Skeletal muscle tissue (tissue), 3 donors: ENCODE measurements at regions not wholly inside any gene's neighbourhood (a gene's known extent, or its start where the extent isn't known, plus 50 kb on each side); places are given as distances from the start of the nearest gene placed in this dataset.

Source experiments
- H3K27ac ChIP-seq: one replicate; pipeline ENCODE4 v1.7.0; 2013; ENCODE audit warnings: mild to moderate bottlenecking, low read depth, low read length, inconsistent platforms
- H3K27me3 ChIP-seq, 3 donors: one replicate each; pipeline ENCODE4 v1.7.0; 2013; ENCODE audit warnings: low read length in 3 of 3; ENCODE audit not compliant: control insufficient read depth in 3 of 3, insufficient read depth in 3 of 3
- H3K36me3 ChIP-seq, 3 donors: one replicate each; pipeline ENCODE4 v1.7.0; 2013; ENCODE audit warnings: low read length in 3 of 3; ENCODE audit not compliant: control insufficient read depth in 3 of 3, insufficient read depth in 3 of 3
- H3K4me1 ChIP-seq, 3 donors: one replicate each; pipeline ENCODE4 v1.7.0; 2013; ENCODE audit warnings: low read length in 3 of 3, mild to moderate bottlenecking in 3 of 3; ENCODE audit not compliant: control insufficient read depth in 3 of 3, insufficient read depth in 3 of 3
- H3K4me3 ChIP-seq, 3 donors: one replicate each; pipeline ENCODE4 v1.7.0; 2013; ENCODE audit warnings: low read length in 3 of 3
- H3K9ac ChIP-seq, 3 donors: one replicate each; pipeline ENCODE4 v1.7.0; 2013; ENCODE audit warnings: low read length in 3 of 3, mild to moderate bottlenecking in 3 of 3, moderate library complexity in 2 of 3, low read depth in 1 of 3
- H3K9me3 ChIP-seq, 3 donors: one replicate each; pipeline ENCODE4 v1.7.0; 2013; ENCODE audit warnings: low read length in 3 of 3; ENCODE audit not compliant: control insufficient read depth in 3 of 3
- donor health status: Osteomylitis.

GRCh38 chr16:62477796-62478195 lies 441.6 kb upstream of the CDH8 start:
- Histone ChIP-seq H3K27ac (no peak overlapping the region), H3K4me3 (no peak overlapping the region), H3K36me3 (no peaks in the 10 kb centered on the region), H3K9me3 (peaks cover 0 to 4% (median 2%) of the 10 kb centered on the region in 3 donors), H3K27me3 (no peaks in the 10 kb centered on the region), H3K4me1 (no peaks in the 10 kb centered on the region), H3K9ac (no peak overlapping the region)

GRCh38 chr16:62475573-62475972 lies 439.3 kb upstream of the CDH8 start:
- H3K4me3 ChIP-seq = no peak overlapping the region
- H3K27ac ChIP-seq = no peak overlapping the region
- peaks cover 2 to 6% (median 4%) of the 10 kb centered on the region in 3 donors for H3K9me3 ChIP-seq
- H3K27me3 ChIP-seq = no peaks in the 10 kb centered on the region
- no peaks in the 10 kb centered on the region for H3K36me3 ChIP-seq
- no peak overlapping the region for H3K9ac ChIP-seq
- H3K4me1 ChIP-seq = no peaks in the 10 kb centered on the region

- Histone ChIP-seq H3K4me3 (no peak overlapping the region), H3K9ac (no peak overlapping the region), H3K9me3 (no peaks in the 10 kb centered on the region), H3K36me3 (no peaks in the 10 kb centered on the region), H3K27ac (no peak overlapping the region), H3K27me3 (no peaks in the 10 kb centered on the region), H3K4me1 (no peaks in the 10 kb centered on the region)
Measured at GRCh38 chr16:62462971-62463370, 426.7 kb upstream of the CDH8 start.

GRCh38 chr16:62450291-62450690 lies 414.1 kb upstream of the CDH8 start:
- no peaks in the 10 kb centered on the region for H3K4me1 ChIP-seq
- no peak overlapping the region for H3K9ac ChIP-seq
- H3K36me3 ChIP-seq = no peaks in the 10 kb centered on the region
- H3K27ac ChIP-seq = no peak overlapping the region
- no peaks in the 10 kb centered on the region for H3K9me3 ChIP-seq
- H3K27me3 ChIP-seq = no peaks in the 10 kb centered on the region
- H3K4me3 ChIP-seq = no peak overlapping the region

GRCh38 chr16:62445909-62446308 lies 409.7 kb upstream of the CDH8 start:
- Histone ChIP-seq H3K4me1 (no peaks in the 10 kb centered on the region), H3K9ac (no peak overlapping the region), H3K27ac (no peak overlapping the region), H3K27me3 (no peaks in the 10 kb centered on the region), H3K9me3 (no peaks in the 10 kb centered on the region), H3K36me3 (no peaks in the 10 kb centered on the region), H3K4me3 (no peak overlapping the region)

GRCh38 chr16:62424206-62424605 lies 388.0 kb upstream of the CDH8 start:
- H3K9me3 ChIP-seq = no peaks in the 10 kb centered on the region
- H3K27me3 ChIP-seq = no peaks in the 10 kb centered on the region
- H3K27ac ChIP-seq = no peak overlapping the region

GRCh38 chr16:62408760-62409159 lies 372.5 kb upstream of the CDH8 start:
- H3K9me3 ChIP-seq = peaks cover 0 to 3% (median 0%) of the 10 kb centered on the region in 3 donors
- H3K9ac ChIP-seq = no peak overlapping the region
- H3K4me1 ChIP-seq = no peaks in the 10 kb centered on the region
- no peak overlapping the region for H3K4me3 ChIP-seq
- H3K36me3 ChIP-seq = no peaks in the 10 kb centered on the region
- no peak overlapping the region for H3K27ac ChIP-seq
- H3K27me3 ChIP-seq = no peaks in the 10 kb centered on the region

More at GRCh38 chr16:62424206-62424605, 388.0 kb upstream of the CDH8 start:
- Histone ChIP-seq H3K4me3 (no peak overlapping the region), H3K9ac (no peak overlapping the region), H3K36me3 (no peaks in the 10 kb centered on the region), H3K4me1 (no peaks in the 10 kb centered on the region)

GRCh38 chr16:62406387-62406786 lies 370.1 kb upstream of the CDH8 start:
- no peaks in the 10 kb centered on the region for H3K4me1 ChIP-seq

GRCh38 chr16:62404842-62405611 lies 368.8 kb upstream of the CDH8 start:
- Histone ChIP-seq H3K4me3 (no peak overlapping the region), H3K9me3 (peaks cover 0 to 3% (median 0%) of the 10 kb centered on the region in 3 donors), H3K4me1 (no peaks in the 10 kb centered on the region), H3K9ac (no peak overlapping the region), H3K27ac (no peak overlapping the region), H3K36me3 (no peaks in the 10 kb centered on the region), H3K27me3 (no peaks in the 10 kb centered on the region)

More at GRCh38 chr16:62406387-62406786, 370.1 kb upstream of the CDH8 start:
- H3K27ac ChIP-seq = no peak overlapping the region
- no peaks in the 10 kb centered on the region for H3K36me3 ChIP-seq
- peaks cover 0 to 3% (median 0%) of the 10 kb centered on the region in 3 donors for H3K9me3 ChIP-seq
- H3K4me3 ChIP-seq = no peak overlapping the region
- no peak overlapping the region for H3K9ac ChIP-seq
- no peaks in the 10 kb centered on the region for H3K27me3 ChIP-seq

- Histone ChIP-seq H3K9me3 (no peaks in the 10 kb centered on the region), H3K4me1 (no peaks in the 10 kb centered on the region), H3K27ac (no peak overlapping the region), H3K9ac (no peak overlapping the region), H3K36me3 (no peaks in the 10 kb centered on the region), H3K27me3 (no peaks in the 10 kb centered on the region), H3K4me3 (no peak overlapping the region)
Measured at GRCh38 chr16:62392698-62393097, 356.5 kb upstream of the CDH8 start.
